Stomach smooth muscle (tissue), 2 donors: ENCODE measurements at regions not wholly inside any gene's neighbourhood (a gene's known extent, or its start where the extent isn't known, plus 50 kb on each side); places are given as distances from the start of the nearest gene placed in this dataset.
"Not testable (repeated sequence)": the region's sequence is repeated elsewhere in the genome, so short reads cannot be mapped to it uniquely, and the experiment has no call there.

Experiments
- H3K27ac ChIP-seq: one replicate; pipeline ENCODE4 v1.7.0; 2013; ENCODE audit warnings: mild to moderate bottlenecking, low read length, inconsistent platforms
- H3K27me3 ChIP-seq, 2 donors: one replicate each; pipeline ENCODE4 v1.7.0; 2013; ENCODE audit warnings: low read length in 2 of 2; ENCODE audit not compliant: insufficient read depth in 2 of 2, control insufficient read depth in 1 of 2
- H3K36me3 ChIP-seq, 2 donors: one replicate each; pipeline ENCODE4 v1.7.0; 2013; ENCODE audit warnings: low read length in 2 of 2; ENCODE audit not compliant: control insufficient read depth in 2 of 2, insufficient read depth in 2 of 2
- H3K4me1 ChIP-seq: one replicate; pipeline ENCODE4 v1.7.0; 2013; ENCODE audit warnings: low read length; ENCODE audit not compliant: control insufficient read depth, insufficient read depth
- H3K4me3 ChIP-seq, 2 donors: one replicate each; pipeline ENCODE4 v1.7.0; 2013; ENCODE audit warnings: low read length in 2 of 2
- H3K9ac ChIP-seq, 2 donors: one replicate each; pipeline ENCODE4 v1.7.0; 2013; ENCODE audit warnings: low read length in 2 of 2, mild to moderate bottlenecking in 1 of 2
- H3K9me3 ChIP-seq, 2 donors: one replicate each; pipeline ENCODE4 v1.7.0; 2013; ENCODE audit warnings: low read length in 2 of 2; ENCODE audit not compliant: control insufficient read depth in 2 of 2
- donor health status: healthy.
- donor health status: Pancreatic carcinoma.

- Histone ChIP-seq H3K9me3 (no peaks in the 10 kb centered on the region), H3K9ac (no peak overlapping the region), H3K36me3 (no peaks in the 10 kb centered on the region), H3K4me3 (no peak overlapping the region), H3K4me1 (no peaks in the 10 kb centered on the region), H3K27ac (no peak overlapping the region), H3K27me3 (no peaks in the 10 kb centered on the region)
These were observed 1037.5 kb downstream of the TBL1XR1 start for GRCh38 chr3:176159796-176160195.

DNA sequence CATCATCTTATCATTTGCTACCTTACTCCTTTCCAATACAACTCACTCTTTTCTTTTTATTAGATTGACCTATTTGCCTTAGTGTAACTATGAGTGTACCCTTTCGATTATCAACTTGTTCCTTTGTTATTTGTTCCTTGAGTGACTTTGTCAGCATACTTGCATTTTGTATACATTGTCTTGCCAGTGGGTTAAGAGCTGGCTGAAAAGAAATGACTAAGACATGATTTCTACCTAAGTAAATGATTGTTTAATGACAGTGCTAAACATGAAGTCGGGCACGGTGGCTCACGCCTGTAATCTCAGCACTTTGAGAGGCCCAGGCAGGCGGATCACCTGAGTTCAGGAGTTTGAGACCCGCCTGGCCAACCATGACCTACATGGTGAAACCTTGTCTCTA lies 1042.3 kb downstream of the TBL1XR1 start:
- H3K27me3 ChIP-seq: no peaks in the 10 kb centered on the region
- H3K36me3 ChIP-seq: no peaks in the 10 kb centered on the region
- no peaks in the 10 kb centered on the region for H3K4me1 ChIP-seq
- no peak overlapping the region for H3K4me3 ChIP-seq
- no peak overlapping the region for H3K27ac ChIP-seq
- H3K9me3 ChIP-seq: no peaks in the 10 kb centered on the region
- H3K9ac ChIP-seq: no peak overlapping the region

DNA sequence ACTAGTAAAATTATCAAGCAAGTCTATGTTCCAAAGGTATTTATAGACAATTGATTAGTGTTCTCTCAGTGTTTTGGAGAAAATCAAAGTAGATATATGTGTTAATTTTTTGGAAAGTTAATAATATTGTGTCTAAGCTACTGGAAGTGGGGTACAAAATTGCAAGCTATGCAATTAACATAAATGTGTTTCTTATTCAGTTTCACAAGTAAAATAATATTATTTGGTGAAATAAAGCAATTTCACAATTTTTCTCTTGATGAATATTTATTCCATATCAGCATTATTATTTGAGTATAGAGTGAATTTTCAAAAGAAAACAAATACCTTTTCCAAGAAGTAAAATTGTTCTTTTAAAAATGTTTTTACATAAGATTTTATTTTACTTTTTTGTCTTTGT lies 1047.7 kb downstream of the TBL1XR1 start:
- no peaks in the 10 kb centered on the region for H3K27me3 ChIP-seq
- no peaks in the 10 kb centered on the region for H3K36me3 ChIP-seq
- no peaks in the 10 kb centered on the region for H3K9me3 ChIP-seq
- no peaks in the 10 kb centered on the region for H3K4me1 ChIP-seq
- no peak overlapping the region for H3K9ac ChIP-seq
- H3K27ac ChIP-seq: no peak overlapping the region
- no peak overlapping the region for H3K4me3 ChIP-seq

DNA sequence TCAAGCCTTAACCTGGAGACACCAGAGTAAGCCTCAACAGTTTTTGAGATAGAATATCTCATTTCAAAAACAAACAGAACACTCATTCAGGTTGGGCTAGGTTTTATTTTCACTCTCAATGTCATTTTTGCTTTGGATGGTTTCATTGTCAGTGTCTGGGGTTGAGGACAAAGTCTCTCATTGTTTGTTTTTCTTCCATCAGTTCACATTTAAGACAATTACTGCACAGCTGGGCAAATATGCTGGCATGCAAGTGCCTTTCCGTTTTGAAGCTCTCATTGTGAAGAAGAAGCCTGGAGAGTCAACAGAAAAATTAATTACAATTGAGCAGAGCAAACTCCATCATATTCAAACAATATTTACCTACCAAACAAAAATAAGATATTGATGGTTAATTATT lies 1050.0 kb downstream of the TBL1XR1 start:
- Histone ChIP-seq H3K4me3 (no peak overlapping the region), H3K9ac (no peak overlapping the region), H3K27me3 (no peaks in the 10 kb centered on the region), H3K36me3 (no peaks in the 10 kb centered on the region), H3K27ac (no peak overlapping the region), H3K4me1 (no peaks in the 10 kb centered on the region), H3K9me3 (no peaks in the 10 kb centered on the region)

DNA sequence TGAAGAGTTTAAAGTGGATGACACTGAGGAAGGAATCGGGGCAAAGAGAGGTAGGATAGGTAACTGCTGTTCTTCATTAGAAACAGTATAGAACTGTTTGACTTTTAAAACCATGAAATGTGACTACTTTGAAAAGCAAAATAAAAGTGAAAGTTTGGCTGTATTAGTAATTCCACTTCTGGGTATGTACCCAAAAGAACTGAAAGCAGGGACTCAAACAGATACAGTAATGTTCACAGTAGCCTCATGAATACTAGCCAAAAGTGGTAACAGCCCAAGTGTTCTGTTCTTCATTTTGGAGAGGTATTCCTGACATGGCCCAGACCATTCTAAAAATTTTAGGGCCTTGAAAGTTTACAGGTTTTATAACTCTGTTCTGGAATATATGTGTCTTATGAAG lies 1055.4 kb downstream of the TBL1XR1 start:
- Histone ChIP-seq H3K27ac (no peak overlapping the region), H3K36me3 (no peaks in the 10 kb centered on the region), H3K9ac (no peak overlapping the region), H3K4me1 (no peaks in the 10 kb centered on the region), H3K4me3 (no peak overlapping the region), H3K9me3 (no peaks in the 10 kb centered on the region), H3K27me3 (no peaks in the 10 kb centered on the region)

- no peaks in the 10 kb centered on the region for H3K27me3 ChIP-seq
- no peaks in the 10 kb centered on the region for H3K36me3 ChIP-seq
- H3K27ac ChIP-seq: no peak overlapping the region
- H3K9me3 ChIP-seq: peaks cover 0 to 4% of the 10 kb centered on the region in 2 donors
- H3K4me3 ChIP-seq: no peak overlapping the region
- no peaks in the 10 kb centered on the region for H3K4me1 ChIP-seq
- H3K9ac ChIP-seq: no peak overlapping the region
These were observed 1076.8 kb downstream of the TBL1XR1 start for GRCh38 chr3:176120507-176120906.

DNA sequence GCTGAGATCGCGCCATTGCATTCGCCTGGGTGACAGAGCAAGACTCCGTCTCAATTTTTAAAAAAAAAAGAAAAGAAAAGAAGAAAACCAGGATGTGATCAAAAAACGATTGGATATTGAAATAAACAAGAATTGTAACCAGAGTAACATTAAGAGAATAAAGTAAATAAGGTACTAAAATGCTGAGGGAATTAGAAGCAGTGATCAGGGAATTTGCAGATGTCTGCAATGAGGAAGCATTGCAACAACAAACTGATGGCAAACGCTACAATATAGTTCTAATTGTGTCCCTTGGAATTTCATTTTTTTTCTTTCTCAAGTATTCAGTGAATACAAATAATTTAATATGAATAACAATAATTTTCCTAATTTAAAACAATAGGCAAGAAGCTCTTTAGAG lies 1077.5 kb downstream of the TBL1XR1 start:
- H3K27ac ChIP-seq: no peak overlapping the region
- H3K27me3 ChIP-seq: no peaks in the 10 kb centered on the region
- H3K4me1 ChIP-seq: no peaks in the 10 kb centered on the region
- peaks cover 0 to 4% of the 10 kb centered on the region in 2 donors for H3K9me3 ChIP-seq
- H3K36me3 ChIP-seq: no peaks in the 10 kb centered on the region
- no peak overlapping the region for H3K4me3 ChIP-seq
- no peak overlapping the region for H3K9ac ChIP-seq

GRCh38 chr3:176106380-176106779 lies 1090.9 kb downstream of the TBL1XR1 start:
- H3K27ac ChIP-seq: no peak overlapping the region
- no peaks in the 10 kb centered on the region for H3K36me3 ChIP-seq
- no peaks in the 10 kb centered on the region for H3K9me3 ChIP-seq
- H3K4me3 ChIP-seq: no peak overlapping the region
- no peak overlapping the region for H3K9ac ChIP-seq
- H3K27me3 ChIP-seq: no peaks in the 10 kb centered on the region
- no peaks in the 10 kb centered on the region for H3K4me1 ChIP-seq

DNA sequence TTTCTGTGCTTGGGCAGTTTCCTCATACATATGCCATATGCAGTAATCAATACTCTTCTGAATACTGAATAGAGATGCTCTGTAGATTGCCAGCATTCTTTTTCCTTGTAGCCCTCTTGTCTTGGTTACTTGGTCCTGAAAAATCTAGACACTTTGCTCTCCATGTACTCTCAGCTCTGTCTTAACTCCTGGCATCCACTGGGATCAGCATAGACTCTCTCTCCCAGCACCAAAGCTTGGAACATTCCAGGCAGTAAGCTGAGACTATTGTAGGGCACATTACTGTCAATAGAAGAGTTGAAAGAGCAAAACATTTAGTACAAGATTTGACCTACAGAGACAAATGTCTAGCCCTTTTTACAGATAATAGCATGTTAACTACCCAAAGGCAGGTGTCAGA lies 1100.3 kb downstream of the TBL1XR1 start:
- H3K27ac ChIP-seq: no peak overlapping the region
- H3K9ac ChIP-seq: no peak overlapping the region
- no peak overlapping the region for H3K4me3 ChIP-seq
- no peaks in the 10 kb centered on the region for H3K27me3 ChIP-seq
- H3K36me3 ChIP-seq: no peaks in the 10 kb centered on the region
- no peaks in the 10 kb centered on the region for H3K9me3 ChIP-seq
- H3K4me1 ChIP-seq: no peaks in the 10 kb centered on the region

DNA sequence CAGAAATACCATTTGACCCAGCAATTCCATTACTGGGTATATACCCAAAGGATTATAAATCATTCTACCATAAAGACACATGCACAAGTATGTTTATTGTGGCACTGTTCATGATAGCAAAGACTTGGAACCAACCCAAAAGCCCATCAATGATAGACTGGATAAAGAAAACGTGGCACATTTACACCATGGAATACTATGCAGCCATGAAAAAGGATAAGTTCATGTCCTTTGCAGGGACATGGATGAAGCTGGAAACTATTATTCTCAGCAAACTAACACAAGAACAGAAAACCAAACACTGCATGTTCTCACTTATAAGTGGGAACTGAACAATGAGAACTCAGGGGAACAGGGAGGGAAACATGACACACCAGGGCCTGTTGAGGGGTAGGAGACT lies 1103.4 kb downstream of the TBL1XR1 start:
- H3K9me3 ChIP-seq, H3K9ac ChIP-seq, H3K27ac ChIP-seq, H3K4me3 ChIP-seq, H3K36me3 ChIP-seq, H3K27me3 ChIP-seq, H3K4me1 ChIP-seq: not testable (repeated sequence)

DNA sequence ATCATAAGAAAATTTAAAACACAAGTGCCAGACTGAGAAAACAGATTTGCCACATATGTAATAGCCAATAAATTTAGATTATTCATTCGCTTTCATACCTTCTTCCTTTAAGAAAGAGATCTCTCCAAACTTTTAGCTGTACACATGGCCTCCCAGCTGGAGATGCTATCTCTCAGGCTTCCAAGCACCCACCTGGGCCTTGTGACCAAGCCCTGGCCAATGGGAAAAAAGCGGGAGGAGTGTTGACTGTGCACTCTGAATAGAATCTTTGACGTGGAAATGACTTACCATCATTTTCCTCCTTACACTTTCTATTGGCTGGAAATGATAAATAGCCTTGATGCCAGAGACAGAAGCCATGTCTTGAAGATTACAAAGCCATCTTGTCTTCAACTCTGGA lies 1106.6 kb downstream of the TBL1XR1 start:
- Histone ChIP-seq H3K9ac (no peak overlapping the region), H3K4me3 (no peak overlapping the region)

GRCh38 chr3:176088962-176089383 lies 1108.3 kb downstream of the TBL1XR1 start:
- H3K9ac ChIP-seq: no peak overlapping the region
- no peak overlapping the region for H3K27ac ChIP-seq
- H3K4me3 ChIP-seq: no peak overlapping the region
- H3K9me3 ChIP-seq: peaks cover 0 to 3% of the 10 kb centered on the region in 2 donors
- no peaks in the 10 kb centered on the region for H3K36me3 ChIP-seq
- no peaks in the 10 kb centered on the region for H3K27me3 ChIP-seq
- no peaks in the 10 kb centered on the region for H3K4me1 ChIP-seq

More for the DNA sequence above, 1106.6 kb downstream of the TBL1XR1 start:
- H3K27me3 ChIP-seq: no peaks in the 10 kb centered on the region
- H3K4me1 ChIP-seq: no peaks in the 10 kb centered on the region
- H3K27ac ChIP-seq: no peak overlapping the region
- H3K36me3 ChIP-seq: no peaks in the 10 kb centered on the region
- H3K9me3 ChIP-seq: peaks cover 0 to 3% of the 10 kb centered on the region in 2 donors
